HAP-1 (cell line): ENCODE measurements at regions not wholly inside any gene's neighbourhood (a gene's known extent, or its start where the extent isn't known, plus 50 kb on each side); places are given as distances from the start of the nearest gene placed in this dataset.

ENCODE experiments used
- DNase-seq, 2 experiments: peaks; one replicate each; pipeline ENCODE4 v3.0.0-alpha.2; 2016 to 2020; ENCODE audit warnings: low spot score in 2 of 2
- H3K27me3 ChIP-seq: fragments of 250-450 bp; sonication (Bioruptor Pico); 2 replicates; pipeline ENCODE4 v1.5.1; 2020; ENCODE audit warnings: low read depth, mild to moderate bottlenecking, moderate library complexity
- H3K36me3 ChIP-seq: fragments of 250-450 bp; sonication (Bioruptor Pico); replicated peaks from 2 replicates; pipeline ENCODE4 v1.5.1; 2020; ENCODE audit warnings: mild to moderate bottlenecking
- H3K4me1 ChIP-seq: fragments of 250-450 bp; sonication (Bioruptor Pico); 2 replicates; pipeline ENCODE4 v1.5.1; 2020; ENCODE audit warnings: mild to moderate bottlenecking
- H3K4me3 ChIP-seq: fragments of 250-450 bp; sonication (Bioruptor Pico); 2 replicates; pipeline ENCODE4 v1.5.1; 2020; ENCODE audit warnings: mild to moderate bottlenecking, moderate library complexity
- H3K9me3 ChIP-seq: fragments of 250-450 bp; sonication (Bioruptor Pico); 2 replicates; pipeline ENCODE4 v1.5.1; 2020; ENCODE audit warnings: mild to moderate bottlenecking, moderate library complexity
- in situ Hi-C: fragments of 300-500 bp; cut with MboI; formaldehyde crosslinking; loops from 3 replicates; pipeline ENCODE4 v1.14.3; 2020; ENCODE audit warnings: low sequenced_read_pairs, inconsistent platforms, mixed read lengths

DNA sequence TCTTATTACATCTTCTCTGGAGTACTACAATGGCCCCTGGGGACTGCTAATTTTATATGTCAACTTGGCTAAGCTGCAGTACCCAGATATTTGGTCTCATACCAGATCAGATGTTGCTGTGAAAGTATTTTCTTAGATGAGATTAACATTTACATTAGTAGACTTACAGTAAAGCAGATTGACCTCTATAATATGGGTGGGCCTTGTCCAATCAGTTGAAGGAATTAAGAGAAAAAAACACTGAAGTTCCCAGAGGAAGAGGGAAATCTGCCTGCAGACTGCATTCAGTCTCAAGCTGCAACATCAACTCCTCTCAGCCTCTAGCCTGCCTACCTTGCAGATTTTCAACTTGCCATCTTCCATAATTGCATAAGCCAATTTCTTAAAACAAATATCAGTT is 430.1 kb downstream of the MED13L start:
- no peaks in the 10 kb centered on the region for H3K27me3 ChIP-seq
- H3K36me3 ChIP-seq, result no peaks in the 10 kb centered on the region
- no peak overlapping the region for H3K4me3 ChIP-seq
- in situ Hi-C loops, result no loop called here
- no peak for DNase-seq
- no peaks in the 10 kb centered on the region for H3K9me3 ChIP-seq
- H3K4me1 ChIP-seq, result no peaks in the 10 kb centered on the region

DNA sequence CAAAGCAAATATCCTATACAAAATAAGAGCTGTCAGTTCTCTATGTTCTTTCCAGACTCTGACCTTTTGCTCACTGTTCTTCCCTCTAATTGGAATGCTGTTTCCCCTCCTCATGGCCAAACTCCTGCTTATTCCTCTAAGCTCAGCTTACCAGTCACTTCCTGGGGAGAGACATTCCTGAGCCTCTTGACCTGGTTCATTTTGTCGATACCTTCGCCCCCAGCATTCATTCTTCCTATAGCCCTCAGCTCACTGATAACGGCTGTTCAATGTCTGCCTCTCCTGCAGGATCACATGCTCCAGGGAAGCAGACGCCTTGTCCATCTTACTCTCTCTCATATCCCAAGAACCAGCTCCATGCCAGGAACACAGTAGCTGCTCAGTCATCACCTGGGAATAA is 431.0 kb downstream of the MED13L start:
- DNase-seq, result no peak
- Histone ChIP-seq H3K27me3 (no peaks in the 10 kb centered on the region), H3K4me3 (no peak overlapping the region), H3K9me3 (no peaks in the 10 kb centered on the region), H3K4me1 (no peaks in the 10 kb centered on the region), H3K36me3 (no peaks in the 10 kb centered on the region)
- in situ Hi-C loops, result no loop called here

DNA sequence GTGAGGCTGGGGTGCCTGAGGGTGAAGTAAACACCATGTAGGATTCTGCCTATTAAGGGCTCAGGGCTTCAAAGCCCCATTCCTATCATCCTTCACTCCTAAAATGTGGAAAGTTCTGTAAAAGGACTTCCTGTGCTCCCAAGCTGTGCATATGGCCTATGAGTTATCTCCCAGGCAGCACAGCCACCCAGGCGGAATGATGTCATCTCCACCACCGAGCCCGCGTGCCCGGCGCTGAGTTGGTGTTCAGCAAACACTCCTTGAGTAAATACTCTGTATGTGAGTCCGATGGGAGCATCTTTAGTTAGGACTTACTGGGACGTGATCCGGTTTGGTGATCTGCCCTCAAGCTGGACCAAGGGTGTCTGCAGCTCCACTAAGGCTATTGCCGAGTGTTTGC is 437.3 kb downstream of the MED13L start:
- in situ Hi-C loops, result no loop called here
- H3K9me3 ChIP-seq, result no peaks in the 10 kb centered on the region
- H3K4me3 ChIP-seq, result no peak overlapping the region
- DNase-seq, result no peak
- H3K36me3 ChIP-seq, result no peaks in the 10 kb centered on the region
- no peaks in the 10 kb centered on the region for H3K4me1 ChIP-seq
- H3K27me3 ChIP-seq, result no peaks in the 10 kb centered on the region

DNA sequence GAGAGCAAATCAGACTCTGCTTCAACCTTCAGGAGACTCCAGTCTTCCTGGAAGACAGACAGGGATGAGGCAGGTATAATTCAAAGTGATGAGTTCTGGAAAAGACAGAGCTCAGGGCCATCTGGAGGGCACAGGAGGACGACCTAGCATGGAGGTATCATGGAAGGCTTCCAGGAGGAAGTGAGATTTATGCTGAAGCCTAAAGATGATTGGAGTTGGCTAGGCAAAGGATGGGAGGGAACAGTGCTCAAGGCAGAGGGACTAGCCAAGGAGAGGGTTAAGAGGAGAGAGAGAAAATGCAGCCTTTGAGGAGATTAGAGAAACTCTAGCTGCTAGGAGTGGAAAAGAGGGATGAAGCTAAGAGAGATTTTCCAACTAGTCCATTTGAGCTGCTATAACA is 438.5 kb downstream of the MED13L start:
- H3K9me3 ChIP-seq, result no peaks in the 10 kb centered on the region
- no peak for DNase-seq
- in situ Hi-C loops, result no loop called here
- H3K36me3 ChIP-seq, result no peaks in the 10 kb centered on the region
- no peaks in the 10 kb centered on the region for H3K27me3 ChIP-seq
- H3K4me1 ChIP-seq, result no peaks in the 10 kb centered on the region
- H3K4me3 ChIP-seq, result no peak overlapping the region

DNA sequence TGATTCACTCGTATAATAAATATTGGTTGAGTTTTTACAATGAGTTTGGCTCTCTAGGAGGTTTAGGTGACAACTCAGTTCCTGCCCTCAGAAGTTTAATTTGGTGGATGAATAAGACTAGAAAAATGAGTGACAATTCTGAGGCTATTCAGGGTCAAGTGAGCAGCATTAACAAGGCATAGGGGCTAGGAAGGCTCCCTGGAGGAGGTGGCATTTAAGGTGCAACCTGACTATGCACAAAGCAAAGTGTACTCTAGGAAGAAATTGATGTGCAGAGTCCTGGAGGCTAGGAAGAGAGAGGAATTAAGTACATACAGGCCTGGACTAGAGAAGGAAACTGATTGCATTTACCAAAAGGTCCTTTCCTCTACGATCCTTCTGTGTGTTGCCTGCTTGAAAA is 440.3 kb downstream of the MED13L start:
- DNase-seq, result no peak
- no peaks in the 10 kb centered on the region for H3K27me3 ChIP-seq
- in situ Hi-C loops, result no loop called here
- no peak overlapping the region for H3K4me3 ChIP-seq
- H3K4me1 ChIP-seq, result no peaks in the 10 kb centered on the region
- no peaks in the 10 kb centered on the region for H3K9me3 ChIP-seq
- H3K36me3 ChIP-seq, result no peaks in the 10 kb centered on the region

DNA sequence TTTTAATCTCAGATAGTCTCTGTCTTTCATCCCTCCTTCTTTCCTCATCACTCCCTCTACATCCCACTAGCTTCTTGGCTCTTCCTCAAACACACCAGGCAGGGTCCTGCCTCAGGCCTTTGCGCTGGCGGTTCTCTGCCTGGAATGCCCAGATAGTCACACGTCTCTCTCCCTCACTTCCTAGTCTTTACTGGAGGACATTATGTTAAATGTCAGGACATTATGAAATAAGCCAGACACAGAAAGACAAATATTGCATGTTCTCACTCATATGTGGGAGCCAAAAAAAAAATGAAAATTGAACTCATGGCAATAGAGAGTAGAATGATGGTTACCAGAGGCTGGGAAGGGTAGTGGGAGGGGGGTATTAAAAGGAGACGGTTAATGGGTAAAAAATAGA is 442.0 kb downstream of the MED13L start:
- in situ Hi-C loops, result no loop called here
- no peaks in the 10 kb centered on the region for H3K27me3 ChIP-seq
- no peak for DNase-seq
- no peaks in the 10 kb centered on the region for H3K4me1 ChIP-seq
- H3K36me3 ChIP-seq, result no peaks in the 10 kb centered on the region
- no peak overlapping the region for H3K4me3 ChIP-seq
- no peaks in the 10 kb centered on the region for H3K9me3 ChIP-seq

DNA sequence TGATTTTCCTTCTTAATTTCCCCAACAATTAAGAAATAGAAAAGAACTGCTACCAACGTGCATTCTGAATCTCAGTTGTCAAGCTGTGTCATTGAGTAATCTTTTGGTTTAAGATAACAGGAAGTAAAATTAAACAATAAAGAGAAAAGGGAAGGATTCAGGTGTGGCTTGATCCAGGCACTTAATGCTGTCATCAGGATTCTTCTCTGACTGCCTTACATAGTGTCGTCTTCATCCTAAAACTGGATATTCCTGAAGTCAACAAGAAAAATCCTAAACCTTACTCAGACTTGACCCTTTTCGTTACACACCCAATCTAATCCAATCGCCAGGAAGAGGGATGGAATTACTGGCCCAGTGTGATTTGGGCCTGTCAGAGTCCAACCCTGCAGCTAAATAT is 443.8 kb downstream of the MED13L start:
- in situ Hi-C loops, result no loop called here
- H3K36me3 ChIP-seq, result no peaks in the 10 kb centered on the region
- H3K4me1 ChIP-seq, result no peaks in the 10 kb centered on the region
- H3K9me3 ChIP-seq, result no peaks in the 10 kb centered on the region
- DNase-seq, result no peak
- no peak overlapping the region for H3K4me3 ChIP-seq
- H3K27me3 ChIP-seq, result no peaks in the 10 kb centered on the region

DNA sequence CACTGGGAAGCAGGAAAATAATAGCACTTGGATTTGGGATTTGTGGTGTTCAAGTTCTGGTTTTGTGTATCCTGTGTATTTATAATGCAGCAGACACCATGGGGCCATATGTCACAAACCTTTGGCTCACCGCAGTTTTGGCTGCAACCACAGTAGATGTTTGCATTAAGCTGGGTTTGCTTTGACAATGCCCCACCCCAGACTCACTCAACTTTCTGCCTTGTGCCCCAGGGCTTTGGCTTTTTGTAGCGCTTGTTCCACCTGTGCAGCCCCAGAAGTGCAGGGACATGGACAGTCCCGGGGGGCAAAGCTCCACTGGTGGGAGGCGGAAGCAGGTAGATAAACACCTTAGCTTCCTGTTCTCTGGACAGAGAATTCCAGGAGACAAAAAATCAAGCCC is 446.9 kb downstream of the MED13L start:
- H3K4me1 ChIP-seq, result no peaks in the 10 kb centered on the region
- in situ Hi-C loops, result no loop called here
- no peaks in the 10 kb centered on the region for H3K27me3 ChIP-seq
- H3K4me3 ChIP-seq, result no peak overlapping the region
- no peaks in the 10 kb centered on the region for H3K9me3 ChIP-seq
- DNase-seq, result no peak
- H3K36me3 ChIP-seq, result no peaks in the 10 kb centered on the region

DNA sequence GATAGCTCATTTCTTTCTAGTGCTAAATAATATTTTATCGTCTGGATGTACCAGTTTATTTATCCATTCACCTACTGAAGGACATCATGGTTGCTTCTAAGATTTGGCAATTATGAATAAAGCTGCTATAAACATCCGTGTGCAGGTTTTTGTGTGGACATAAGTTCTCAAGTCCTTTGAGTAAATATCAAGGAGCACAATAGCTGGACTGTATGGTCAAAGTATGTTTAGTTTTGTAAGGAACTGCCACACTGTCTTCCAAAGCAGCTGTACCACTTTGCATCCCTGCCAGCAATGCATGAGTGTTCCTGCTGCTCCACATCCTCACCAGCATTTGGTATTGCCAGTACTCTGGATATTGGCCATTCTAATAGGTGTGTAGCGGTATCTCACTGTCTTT is 447.4 kb downstream of the MED13L start:
- H3K4me1 ChIP-seq, result no peaks in the 10 kb centered on the region
- no peaks in the 10 kb centered on the region for H3K27me3 ChIP-seq
- in situ Hi-C loops, result no loop called here
- no peaks in the 10 kb centered on the region for H3K9me3 ChIP-seq
- DNase-seq, result no peak
- H3K36me3 ChIP-seq, result no peaks in the 10 kb centered on the region
- H3K4me3 ChIP-seq, result no peak overlapping the region

DNA sequence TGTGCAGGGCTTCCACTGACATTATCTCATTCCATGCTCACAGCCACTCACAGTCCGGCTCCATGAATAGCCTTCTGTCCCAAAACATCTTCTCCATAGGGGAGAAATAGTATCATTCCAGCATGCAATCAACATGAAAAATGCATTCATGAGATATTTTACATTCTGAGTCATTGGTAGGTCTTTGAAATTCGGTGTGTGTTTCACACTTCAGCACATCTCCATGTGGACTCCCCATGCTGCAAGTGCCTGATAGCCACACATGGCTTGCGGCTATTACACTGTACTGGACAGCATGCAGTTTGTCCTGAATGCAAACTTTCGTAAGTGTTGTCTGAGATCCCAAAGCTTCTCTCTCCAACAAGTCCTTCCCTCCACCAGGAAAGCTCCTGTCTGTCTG is 449.3 kb downstream of the MED13L start:
- DNase-seq, result no peak
- Histone ChIP-seq H3K4me1 (no peaks in the 10 kb centered on the region), H3K27me3 (no peaks in the 10 kb centered on the region), H3K36me3 (no peaks in the 10 kb centered on the region), H3K4me3 (no peak overlapping the region), H3K9me3 (no peaks in the 10 kb centered on the region)
- in situ Hi-C loops, result no loop called here

DNA sequence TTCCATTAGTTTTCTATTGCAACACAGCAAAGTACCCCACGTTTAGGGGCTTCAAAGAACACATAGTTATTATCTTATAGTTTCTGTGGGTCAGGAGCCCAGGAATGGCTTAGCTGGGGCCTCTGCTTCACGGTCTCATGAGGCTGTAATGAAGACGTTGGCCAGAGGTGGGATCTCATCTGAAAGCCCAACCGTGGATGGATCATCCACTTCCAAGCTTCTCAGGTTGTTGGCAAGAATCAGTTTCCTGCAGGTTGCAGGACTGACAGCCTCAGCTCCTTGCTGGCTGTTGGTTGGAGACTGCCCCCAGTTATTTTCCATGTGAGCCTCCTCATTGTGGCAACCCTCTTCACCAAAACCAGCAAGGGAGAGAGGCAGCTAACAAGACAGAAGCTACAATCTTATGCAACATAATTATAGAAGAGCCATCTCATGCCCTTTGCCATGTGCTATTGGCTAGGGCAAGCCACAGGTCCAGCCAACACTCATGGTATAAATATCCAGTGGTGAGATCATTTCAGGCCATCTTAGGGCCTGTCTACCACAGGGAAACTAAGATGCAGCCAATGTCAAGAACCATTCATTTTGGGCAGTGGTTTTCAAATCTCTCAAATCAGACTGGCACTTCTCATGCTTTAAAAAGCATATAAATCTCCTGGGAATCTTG is 452.4 kb downstream of the MED13L start:
- H3K4me1 ChIP-seq, result no peaks in the 10 kb centered on the region
- H3K36me3 ChIP-seq, result no peaks in the 10 kb centered on the region
- in situ Hi-C loops, result no loop called here
- no peak overlapping the region for H3K4me3 ChIP-seq
- DNase-seq, result no peak
- no peaks in the 10 kb centered on the region for H3K27me3 ChIP-seq
- H3K9me3 ChIP-seq, result no peaks in the 10 kb centered on the region

DNA sequence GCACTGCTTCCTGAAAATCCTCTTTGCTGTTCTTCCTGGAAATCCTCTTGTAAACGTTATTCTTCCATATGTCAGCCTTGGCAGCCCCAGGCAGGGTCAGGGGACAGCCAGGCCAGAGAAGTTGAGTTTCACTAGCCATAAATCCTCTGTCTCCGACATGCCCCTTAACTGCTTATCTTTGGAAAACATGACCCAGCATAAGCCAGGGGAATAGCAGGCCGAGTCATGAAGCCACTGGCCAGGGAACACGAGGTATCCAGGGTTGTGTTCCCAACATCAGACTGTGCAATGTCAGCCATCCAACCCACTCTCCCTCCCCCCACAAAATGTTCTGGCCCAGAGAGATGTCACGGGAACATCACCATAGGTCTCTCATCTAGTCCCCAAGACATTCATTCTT is 453.9 kb downstream of the MED13L start:
- in situ Hi-C loops, result no loop called here
- no peak for DNase-seq
- Histone ChIP-seq H3K36me3 (no peaks in the 10 kb centered on the region), H3K4me1 (no peaks in the 10 kb centered on the region), H3K9me3 (no peaks in the 10 kb centered on the region), H3K27me3 (no peaks in the 10 kb centered on the region), H3K4me3 (no peak overlapping the region)

DNA sequence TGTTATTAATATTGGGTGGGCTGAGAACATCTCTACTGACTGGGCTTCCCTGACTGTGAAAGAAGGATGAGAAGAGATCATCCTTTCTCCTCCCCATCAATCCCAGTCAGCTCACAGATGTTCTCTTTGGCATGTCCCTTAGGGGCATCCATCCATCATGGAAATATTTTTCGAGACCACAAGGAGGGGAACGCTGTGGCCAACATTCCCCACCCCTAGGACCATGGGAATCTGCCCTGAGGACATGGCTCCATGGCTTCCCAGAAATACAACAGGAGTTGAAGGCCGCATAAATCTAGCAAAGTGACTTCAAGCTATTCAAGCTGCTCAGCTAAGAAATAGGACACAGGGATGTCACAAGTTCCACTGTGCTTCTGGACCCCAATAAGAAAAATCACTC is 456.8 kb downstream of the MED13L start:
- no peaks in the 10 kb centered on the region for H3K4me1 ChIP-seq
- in situ Hi-C loops, result no loop called here
- H3K27me3 ChIP-seq, result no peaks in the 10 kb centered on the region
- no peak overlapping the region for H3K4me3 ChIP-seq
- H3K36me3 ChIP-seq, result no peaks in the 10 kb centered on the region
- DNase-seq, result no peak
- no peaks in the 10 kb centered on the region for H3K9me3 ChIP-seq

DNA sequence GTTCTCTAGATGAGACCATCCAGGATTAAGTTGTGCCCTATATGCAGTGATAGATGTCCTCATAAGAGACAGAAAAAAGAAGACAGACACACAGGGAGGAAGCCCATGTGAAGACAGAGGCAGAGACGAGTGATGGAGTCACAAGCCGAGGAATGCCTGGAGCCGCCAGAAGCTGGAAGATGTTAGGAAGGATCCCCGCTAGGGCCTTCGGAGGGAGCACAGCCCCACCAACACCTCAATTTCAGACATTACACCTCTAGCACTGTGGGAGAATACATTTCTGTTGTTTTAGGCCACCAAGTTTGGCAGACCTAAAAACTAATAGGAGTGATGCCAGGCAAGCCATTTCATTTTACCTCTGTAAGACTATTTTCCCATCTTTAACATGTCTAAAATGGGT is 458.5 kb downstream of the MED13L start:
- Histone ChIP-seq H3K4me1 (no peaks in the 10 kb centered on the region), H3K9me3 (no peaks in the 10 kb centered on the region), H3K4me3 (no peak overlapping the region), H3K36me3 (no peaks in the 10 kb centered on the region), H3K27me3 (no peaks in the 10 kb centered on the region)
- DNase-seq, result no peak
- in situ Hi-C loops, result no loop called here

DNA sequence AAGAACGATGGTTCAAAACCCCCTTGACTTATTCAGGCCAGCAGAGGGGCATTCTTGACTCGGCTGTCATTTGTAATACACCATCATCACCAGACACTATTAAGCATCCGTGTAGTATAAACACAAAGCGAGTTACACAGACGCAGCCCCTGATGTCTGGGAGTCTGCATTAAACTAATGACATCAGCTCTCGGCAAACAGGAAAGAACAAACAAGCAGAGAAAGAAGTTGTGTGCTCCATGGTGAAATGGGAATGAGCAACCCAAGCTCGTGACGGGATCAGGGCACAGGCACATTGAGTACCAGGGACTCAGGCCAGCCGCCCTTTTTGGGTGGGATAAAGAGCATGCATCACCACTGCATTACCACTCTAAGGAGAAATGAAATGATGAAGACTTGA is 460.1 kb downstream of the MED13L start:
- Histone ChIP-seq H3K36me3 (no peaks in the 10 kb centered on the region), H3K27me3 (no peaks in the 10 kb centered on the region)
- DNase-seq, result no peak

More for the DNA sequence above, 460.1 kb downstream of the MED13L start:
- H3K9me3 ChIP-seq, result no peaks in the 10 kb centered on the region
- in situ Hi-C loops, result no loop called here
- no peak overlapping the region for H3K4me3 ChIP-seq
- no peaks in the 10 kb centered on the region for H3K4me1 ChIP-seq
